ENCODE measurements at regions not wholly inside any gene's neighbourhood (a gene's known extent, or its start where the extent isn't known, plus 50 kb on each side); places are given as distances from the start of the nearest gene placed in this dataset.
"Not testable (repeated sequence)": the region's sequence is repeated elsewhere in the genome, so short reads cannot be mapped to it uniquely, and the experiment has no call there.

DNA sequence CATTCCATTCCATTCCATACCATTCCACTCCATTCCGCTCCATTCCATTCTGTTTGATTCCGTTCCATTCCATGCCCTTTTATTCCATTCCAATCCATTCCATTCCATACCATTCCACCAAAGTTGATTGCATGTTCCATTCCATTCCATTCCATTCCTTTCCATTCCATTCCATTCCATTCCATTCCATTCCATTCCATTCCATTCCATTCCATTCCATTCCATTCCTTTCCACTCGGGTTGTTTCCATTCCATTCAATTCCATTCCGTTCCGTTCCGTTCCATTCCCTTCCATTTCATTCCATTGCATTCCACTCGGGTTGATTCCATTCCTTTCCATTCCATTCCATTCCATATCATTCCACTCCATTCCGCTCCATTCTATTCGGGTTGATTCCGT is 152.7 kb downstream of the CWH43 start:
- TF ChIP-seq, protein P1, sequence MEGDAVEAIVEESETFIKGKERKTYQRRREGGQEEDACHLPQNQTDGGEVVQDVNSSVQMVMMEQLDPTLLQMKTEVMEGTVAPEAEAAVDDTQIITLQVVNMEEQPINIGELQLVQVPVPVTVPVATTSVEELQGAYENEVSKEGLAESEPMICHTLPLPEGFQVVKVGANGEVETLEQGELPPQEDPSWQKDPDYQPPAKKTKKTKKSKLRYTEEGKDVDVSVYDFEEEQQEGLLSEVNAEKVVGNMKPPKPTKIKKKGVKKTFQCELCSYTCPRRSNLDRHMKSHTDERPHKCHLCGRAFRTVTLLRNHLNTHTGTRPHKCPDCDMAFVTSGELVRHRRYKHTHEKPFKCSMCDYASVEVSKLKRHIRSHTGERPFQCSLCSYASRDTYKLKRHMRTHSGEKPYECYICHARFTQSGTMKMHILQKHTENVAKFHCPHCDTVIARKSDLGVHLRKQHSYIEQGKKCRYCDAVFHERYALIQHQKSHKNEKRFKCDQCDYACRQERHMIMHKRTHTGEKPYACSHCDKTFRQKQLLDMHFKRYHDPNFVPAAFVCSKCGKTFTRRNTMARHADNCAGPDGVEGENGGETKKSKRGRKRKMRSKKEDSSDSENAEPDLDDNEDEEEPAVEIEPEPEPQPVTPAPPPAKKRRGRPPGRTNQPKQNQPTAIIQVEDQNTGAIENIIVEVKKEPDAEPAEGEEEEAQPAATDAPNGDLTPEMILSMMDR (conservative IDR thresholded peaks at IDR 0.05), result not testable (repeated sequence)
- not testable (repeated sequence) for TF ChIP-seq ZFX (IDR thresholded peaks at IDR 0.05)
